HAP-1 (cell line): ENCODE measurements at regions not wholly inside any gene's neighbourhood (a gene's known extent, or its start where the extent isn't known, plus 50 kb on each side); places are given as distances from the start of the nearest gene placed in this dataset.
"Not testable (repeated sequence)": the region's sequence is repeated elsewhere in the genome, so short reads cannot be mapped to it uniquely, and the experiment has no call there.

Experiments used
- DNase-seq, 2 experiments: peaks; one replicate each; pipeline ENCODE4 v3.0.0-alpha.2; 2016 to 2020; ENCODE audit warnings: low spot score in 2 of 2
- H3K27me3 ChIP-seq: fragments of 250-450 bp; sonication (Bioruptor Pico); 2 replicates; pipeline ENCODE4 v1.5.1; 2020; ENCODE audit warnings: low read depth, mild to moderate bottlenecking, moderate library complexity
- H3K36me3 ChIP-seq: fragments of 250-450 bp; sonication (Bioruptor Pico); replicated peaks from 2 replicates; pipeline ENCODE4 v1.5.1; 2020; ENCODE audit warnings: mild to moderate bottlenecking
- H3K4me1 ChIP-seq: fragments of 250-450 bp; sonication (Bioruptor Pico); 2 replicates; pipeline ENCODE4 v1.5.1; 2020; ENCODE audit warnings: mild to moderate bottlenecking
- H3K4me3 ChIP-seq: fragments of 250-450 bp; sonication (Bioruptor Pico); 2 replicates; pipeline ENCODE4 v1.5.1; 2020; ENCODE audit warnings: mild to moderate bottlenecking, moderate library complexity
- H3K9me3 ChIP-seq: fragments of 250-450 bp; sonication (Bioruptor Pico); 2 replicates; pipeline ENCODE4 v1.5.1; 2020; ENCODE audit warnings: mild to moderate bottlenecking, moderate library complexity
- in situ Hi-C: fragments of 300-500 bp; cut with MboI; formaldehyde crosslinking; loops from 3 replicates; pipeline ENCODE4 v1.14.3; 2020; ENCODE audit warnings: low sequenced_read_pairs, inconsistent platforms, mixed read lengths

GRCh38 chr10:109668154-109668665, 255.1 kb downstream of the XPNPEP1 start:
- Histone ChIP-seq H3K4me3 (no peak overlapping the region), H3K36me3 (no peaks in the 10 kb centered on the region), H3K9me3 (no peaks in the 10 kb centered on the region), H3K27me3 (no peaks in the 10 kb centered on the region), H3K4me1 (no peaks in the 10 kb centered on the region)
- in situ Hi-C loops = no loop called here
- no peak for DNase-seq

- no peaks in the 10 kb centered on the region for H3K36me3 ChIP-seq
- no peak overlapping the region for H3K4me3 ChIP-seq
- no peaks in the 10 kb centered on the region for H3K4me1 ChIP-seq
- DNase-seq = no peak
- no peaks in the 10 kb centered on the region for H3K27me3 ChIP-seq
- in situ Hi-C loops = no loop called here
- H3K9me3 ChIP-seq = no peaks in the 10 kb centered on the region
Measured at GRCh38 chr10:109665321-109665720, 258.0 kb downstream of the XPNPEP1 start.

- Histone ChIP-seq H3K4me3 (no peak overlapping the region), H3K27me3 (no peaks in the 10 kb centered on the region), H3K9me3 (no peaks in the 10 kb centered on the region), H3K4me1 (no peaks in the 10 kb centered on the region), H3K36me3 (no peaks in the 10 kb centered on the region)
- DNase-seq = no peak
- in situ Hi-C loops = no loop called here
Measured at GRCh38 chr10:109664554-109664953, 258.8 kb downstream of the XPNPEP1 start.

GRCh38 chr10:109663122-109663521, 260.2 kb downstream of the XPNPEP1 start:
- Histone ChIP-seq H3K4me1 (no peaks in the 10 kb centered on the region), H3K36me3 (no peaks in the 10 kb centered on the region), H3K27me3 (no peaks in the 10 kb centered on the region), H3K4me3 (no peak overlapping the region), H3K9me3 (no peaks in the 10 kb centered on the region)
- no peak for DNase-seq
- in situ Hi-C loops = no loop called here

- H3K4me3 ChIP-seq, H3K4me1 ChIP-seq, H3K27me3 ChIP-seq, DNase-seq, in situ Hi-C loops, H3K9me3 ChIP-seq, H3K36me3 ChIP-seq: not testable (repeated sequence)
Measured at GRCh38 chr10:109652612-109653011, 270.7 kb downstream of the XPNPEP1 start.

- in situ Hi-C loops = no loop called here
- H3K27me3 ChIP-seq = no peaks in the 10 kb centered on the region
- no peaks in the 10 kb centered on the region for H3K36me3 ChIP-seq
- no peaks in the 10 kb centered on the region for H3K4me1 ChIP-seq
- H3K4me3 ChIP-seq = no peak overlapping the region
- DNase-seq = no peak
- H3K9me3 ChIP-seq = no peaks in the 10 kb centered on the region
Measured at GRCh38 chr10:109650228-109650627, 273.1 kb downstream of the XPNPEP1 start.

GRCh38 chr10:109647627-109648026, 275.7 kb downstream of the XPNPEP1 start:
- Histone ChIP-seq H3K36me3 (no peaks in the 10 kb centered on the region), H3K4me1 (no peaks in the 10 kb centered on the region), H3K9me3 (no peaks in the 10 kb centered on the region), H3K27me3 (no peaks in the 10 kb centered on the region), H3K4me3 (no peak overlapping the region)
- in situ Hi-C loops = no loop called here
- DNase-seq = no peak

- DNase-seq = no peak
- H3K36me3 ChIP-seq = no peaks in the 10 kb centered on the region
- H3K9me3 ChIP-seq = peaks cover 3% of the 10 kb centered on the region; the same call in 1 of the 2 replicates
- in situ Hi-C loops = no loop called here
- no peaks in the 10 kb centered on the region for H3K27me3 ChIP-seq
- no peaks in the 10 kb centered on the region for H3K4me1 ChIP-seq
- no peak overlapping the region for H3K4me3 ChIP-seq
Measured at GRCh38 chr10:109633846-109634245, 289.5 kb downstream of the XPNPEP1 start.

- H3K4me1 ChIP-seq, in situ Hi-C loops, H3K36me3 ChIP-seq, H3K9me3 ChIP-seq, H3K4me3 ChIP-seq, H3K27me3 ChIP-seq, DNase-seq: not testable (repeated sequence)
Measured at GRCh38 chr10:109633017-109633416, 290.3 kb downstream of the XPNPEP1 start.

GRCh38 chr10:109624939-109625338, 298.4 kb downstream of the XPNPEP1 start:
- in situ Hi-C loops = no loop called here
- Histone ChIP-seq H3K4me1 (no peaks in the 10 kb centered on the region), H3K4me3 (no peak overlapping the region), H3K9me3 (no peaks in the 10 kb centered on the region), H3K27me3 (no peaks in the 10 kb centered on the region), H3K36me3 (no peaks in the 10 kb centered on the region)
- DNase-seq = no peak

- no peaks in the 10 kb centered on the region for H3K36me3 ChIP-seq
- DNase-seq = no peak
- in situ Hi-C loops = no loop called here
- H3K27me3 ChIP-seq = no peaks in the 10 kb centered on the region
- no peaks in the 10 kb centered on the region for H3K4me1 ChIP-seq
- no peaks in the 10 kb centered on the region for H3K9me3 ChIP-seq
- H3K4me3 ChIP-seq = no peak overlapping the region
Measured at GRCh38 chr10:109622566-109622965, 300.7 kb downstream of the XPNPEP1 start.

GRCh38 chr10:109620396-109620795, 302.9 kb downstream of the XPNPEP1 start:
- Histone ChIP-seq H3K4me1 (no peaks in the 10 kb centered on the region), H3K9me3 (no peaks in the 10 kb centered on the region), H3K36me3 (no peaks in the 10 kb centered on the region), H3K27me3 (no peaks in the 10 kb centered on the region), H3K4me3 (no peak overlapping the region)
- no peak for DNase-seq
- in situ Hi-C loops = no loop called here

GRCh38 chr10:109619914-109620313, 303.4 kb downstream of the XPNPEP1 start:
- in situ Hi-C loops = no loop called here
- no peaks in the 10 kb centered on the region for H3K36me3 ChIP-seq
- no peaks in the 10 kb centered on the region for H3K27me3 ChIP-seq
- no peak overlapping the region for H3K4me3 ChIP-seq
- no peaks in the 10 kb centered on the region for H3K9me3 ChIP-seq
- no peak for DNase-seq
- H3K4me1 ChIP-seq = no peaks in the 10 kb centered on the region

GRCh38 chr10:109618748-109619147, 304.6 kb downstream of the XPNPEP1 start:
- Histone ChIP-seq H3K4me1 (no peaks in the 10 kb centered on the region), H3K36me3 (no peaks in the 10 kb centered on the region), H3K27me3 (no peaks in the 10 kb centered on the region), H3K9me3 (no peaks in the 10 kb centered on the region), H3K4me3 (no peak overlapping the region)
- no peak for DNase-seq
- in situ Hi-C loops = no loop called here

- no peak for DNase-seq
- no peak overlapping the region for H3K4me3 ChIP-seq
- in situ Hi-C loops = no loop called here
- H3K27me3 ChIP-seq = no peaks in the 10 kb centered on the region
- H3K4me1 ChIP-seq = no peaks in the 10 kb centered on the region
- no peaks in the 10 kb centered on the region for H3K36me3 ChIP-seq
- H3K9me3 ChIP-seq = no peaks in the 10 kb centered on the region
Measured at GRCh38 chr10:109618301-109618700, 305.0 kb downstream of the XPNPEP1 start.
